GM12878 (cell line): ENCODE measurements at regions not wholly inside any gene's neighbourhood (a gene's known extent, or its start where the extent isn't known, plus 50 kb on each side); places are given as distances from the start of the nearest gene placed in this dataset.

Source experiments
- ATAC-seq: fragments of 200-7000 bp; cut with Tn5 transposase; 3 replicates; pipeline ENCODE4 v1.9.1; 2020; ENCODE audit warnings: mild to moderate bottlenecking, moderate library complexity
- BruUV-seq: library from RNA; stranded (reverse); fragments of 400-500 nt; replicated peaks from 2 replicates; lab custom pipeline; 2021; lab: Mats Ljungman, UMichigan
- CTCF ChIA-PET: fragments of 300-600 bp; sonication (Branson Sonifier 250); formaldehyde crosslinking; extraction: SDS; loops from one replicate; lab custom pipeline; 2021; ENCODE audit warnings: inconsistent platforms; lab: Yijun Ruan, JAX
- POLR2A ChIA-PET: fragments of 350-600 bp; formaldehyde crosslinking; extraction: SDS; loops from one replicate; lab custom pipeline; 2021; ENCODE audit warnings: inconsistent platforms; lab: Charles Lee
- RAD21 ChIA-PET: fragments of 300-600 bp; sonication (Branson Sonifier 250); formaldehyde crosslinking; loops from one replicate; lab custom pipeline; 2023; ENCODE audit warnings: antibody characterized with exemption; ENCODE audit not compliant: unreplicated experiment; lab: Charles Lee
- SMC1A ChIA-PET: fragments of 300-600 bp; sonication (Branson Sonifier 250); formaldehyde crosslinking; loops from one replicate; lab custom pipeline; 2023; ENCODE audit not compliant: unreplicated experiment, uncharacterized antibody; lab: Charles Lee
- DNase-seq: peaks from one replicate; pipeline ENCODE4 v3.0.0-alpha.2; 2011; ENCODE audit warnings: low read depth, low spot score
- FAIRE-seq: peaks from 3 replicates; lab custom pipeline; 2011; peaks lifted over from hg19 to GRCh38; lab: Jason Lieb, UNC
- H2AFZ ChIP-seq: 2 replicates; pipeline ENCODE4 v1.6.0; 2011; ENCODE audit warnings: low read depth, low read length, control low read depth; ENCODE audit not compliant: control insufficient read depth
- H3K27ac ChIP-seq: 2 replicates; pipeline ENCODE4 v1.5.1; 2011; ENCODE audit warnings: control low read depth; ENCODE audit not compliant: control insufficient read depth, insufficient read depth
- H3K27me3 ChIP-seq, 2 experiments: replicated peaks in 1 of 2; 2 replicates each; pipeline versions ENCODE4 v1.6.0 to v1.6.1; 2011; ENCODE audit warnings: low read length in 1 of 2; ENCODE audit not compliant: control insufficient read depth in 2 of 2, insufficient read depth in 2 of 2
- H3K36me3 ChIP-seq, 2 experiments: 2 replicates each; pipeline ENCODE4 v1.5.1; 2011; ENCODE audit warnings: low read length in 1 of 2; ENCODE audit not compliant: control insufficient read depth in 2 of 2, insufficient read depth in 2 of 2
- H3K4me1 ChIP-seq: 2 replicates; pipeline ENCODE4 v1.6.1; 2011; ENCODE audit warnings: mild to moderate bottlenecking, low read length, moderate library complexity, mixed read lengths; ENCODE audit not compliant: control insufficient read depth, insufficient read depth
- H3K4me2 ChIP-seq: 2 replicates; pipeline ENCODE4 v1.6.0; 2011; ENCODE audit warnings: control low read depth; ENCODE audit not compliant: control insufficient read depth, insufficient read depth
- H3K4me3 ChIP-seq: fragments of 200-600 bp; sonication (generic); 2 replicates; pipeline ENCODE4 v1.5.1; 2016
- H3K79me2 ChIP-seq: 2 replicates; pipeline ENCODE4 v1.6.0; 2011; ENCODE audit warnings: low read length; ENCODE audit not compliant: control insufficient read depth, insufficient read depth
- H3K9ac ChIP-seq: 2 replicates; pipeline ENCODE4 v1.8.0; 2011; ENCODE audit warnings: low read length, control low read depth, mixed read lengths; ENCODE audit not compliant: control insufficient read depth, insufficient read depth
- H3K9me3 ChIP-seq: replicated peaks from 3 replicates; pipeline ENCODE4 v1.5.1; 2011; ENCODE audit warnings: mild to moderate bottlenecking, low read length; ENCODE audit not compliant: control insufficient read depth, insufficient read depth
- H4K20me1 ChIP-seq: 2 replicates; pipeline ENCODE4 v1.6.0; 2011; ENCODE audit not compliant: control insufficient read depth, insufficient read depth
- ATF3 ChIP-seq: IDR thresholded peaks from 2 replicates; pipeline ENCODE4 v1.6.1; 2011; ENCODE audit warnings: low read depth, mild to moderate bottlenecking, low read length, moderate library complexity, borderline replicate concordance; ENCODE audit errors: extremely low read depth
- BACH1 ChIP-seq: fragments of 450-650 bp; IDR thresholded peaks from 2 replicates; pipeline ENCODE4 v1.6.1; 2017; ENCODE audit warnings: mild to moderate bottlenecking, borderline replicate concordance
- CHD1 ChIP-seq: IDR thresholded peaks from 2 replicates; pipeline ENCODE4 v1.6.1; 2012; ENCODE audit warnings: low read depth, low read length, improper control_type of control experiment
- CUX1 ChIP-seq: IDR thresholded peaks from 2 replicates; pipeline ENCODE4 v1.6.1; 2012; ENCODE audit warnings: improper control_type of control experiment, low read depth, low read length; ENCODE audit not compliant: insufficient replicate concordance
- EED ChIP-seq: sonication (generic); IDR thresholded peaks from 2 replicates; pipeline ENCODE4 v1.6.1; 2016; ENCODE audit warnings: antibody characterized with exemption, low read depth
- EGR1 ChIP-seq, 2 experiments: IDR thresholded peaks; 1 replicate in 1 of 2; 2 replicates in 1 of 2; pipeline ENCODE4 v1.6.1; 2011 to 2012; ENCODE audit warnings: low read depth in 2 of 2, low read length in 2 of 2, borderline replicate concordance in 1 of 2, mild to moderate bottlenecking in 1 of 2, moderate library complexity in 1 of 2
- PBX3 ChIP-seq: IDR thresholded peaks from 2 replicates; pipeline ENCODE4 v1.6.1; 2011; ENCODE audit warnings: mild to moderate bottlenecking, low read depth, low read length, moderate library complexity; ENCODE audit not compliant: insufficient replicate concordance
- PML ChIP-seq: IDR thresholded peaks from 2 replicates; pipeline ENCODE4 v1.6.1; 2012; ENCODE audit warnings: low read length, inconsistent platforms
- POLR2AphosphoS2 ChIP-seq: IDR thresholded peaks from 2 replicates; pipeline ENCODE4 v1.6.1; 2011; ENCODE audit warnings: low read depth, mild to moderate bottlenecking, low read length, improper control_type of control experiment, moderate library complexity
- SIN3A ChIP-seq: IDR thresholded peaks from 2 replicates; pipeline ENCODE4 v1.6.1; 2012; ENCODE audit warnings: low read depth, low read length, improper control_type of control experiment
- ZNF384 ChIP-seq: IDR thresholded peaks from 2 replicates; pipeline ENCODE4 v1.6.1; 2012; ENCODE audit warnings: low read depth, mild to moderate bottlenecking, low read length, improper control_type of control experiment, borderline replicate concordance
- WGBS: methylation state at CpG from one replicate; pipeline ENCODE4 v1.1.6; 2016; ENCODE audit warnings: low lambda C conversion rate; ENCODE audit not compliant: insufficient replicate concordance, insufficient coverage; ENCODE audit errors: missing lambda C conversion rate; 5-methylcytosine and 5-hydroxymethylcytosine counted together
- in situ Hi-C: fragments of 300-500 bp; cut with MboI; formaldehyde crosslinking; loops from 9 replicates; pipeline ENCODE4 v1.14.3; 2018; ENCODE audit warnings: mixed read lengths
- intact Hi-C: fragments of 100-400 bp; cut with micrococcal nuclease; formaldehyde crosslinking; loops from one replicate; pipeline ENCODE4 v1.14.2; 2022; ENCODE audit not compliant: unreplicated experiment
- TF ChIP-seq, protein P1 (sequence below): IDR thresholded peaks from 2 replicates; pipeline ENCODE4 v1.6.1; 2012; ENCODE audit warnings: low read depth, low read length, improper control_type of control experiment

- H3K79me2 ChIP-seq: no peaks in the 10 kb centered on the region
- ChIA-PET CTCF (no interaction called here), SMC1A (no interaction called here), RAD21 (no interaction called here), POLR2A (no interaction called here)
- DNase-seq: no peak
- BruUV-seq: no TSS peak
- TF ChIP-seq EGR1 (IDR thresholded peaks at IDR 0.05; ENCODE audit: borderline replicate concordance in 1 of 2, low read depth in 2 of 2, low read length in 2 of 2) (no peak), EED (no peak), POLR2AphosphoS2 (no peak), CUX1 (no peak), ATF3 (no peak), ZNF384 (no peak), CHD1 (no peak), PML (no peak), BACH1 (no peak), SIN3A (no peak), PBX3 (no peak)
- TF ChIP-seq, protein P1, sequence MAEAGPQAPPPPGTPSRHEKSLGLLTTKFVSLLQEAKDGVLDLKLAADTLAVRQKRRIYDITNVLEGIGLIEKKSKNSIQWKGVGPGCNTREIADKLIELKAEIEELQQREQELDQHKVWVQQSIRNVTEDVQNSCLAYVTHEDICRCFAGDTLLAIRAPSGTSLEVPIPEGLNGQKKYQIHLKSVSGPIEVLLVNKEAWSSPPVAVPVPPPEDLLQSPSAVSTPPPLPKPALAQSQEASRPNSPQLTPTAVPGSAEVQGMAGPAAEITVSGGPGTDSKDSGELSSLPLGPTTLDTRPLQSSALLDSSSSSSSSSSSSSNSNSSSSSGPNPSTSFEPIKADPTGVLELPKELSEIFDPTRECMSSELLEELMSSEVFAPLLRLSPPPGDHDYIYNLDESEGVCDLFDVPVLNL: no peak
- H3K9ac ChIP-seq: no peak overlapping the region
- no peak for ATAC-seq
- no peaks in the 10 kb centered on the region for H3K36me3 ChIP-seq
- no peak overlapping the region for H3K4me3 ChIP-seq
- H3K27ac ChIP-seq: no peak overlapping the region
- no peaks in the 10 kb centered on the region for H3K4me1 ChIP-seq
- H3K27me3 ChIP-seq: no peaks in the 10 kb centered on the region
- no peaks in the 10 kb centered on the region for H4K20me1 ChIP-seq
- FAIRE-seq: no peak
- no peaks in the 10 kb centered on the region for H3K9me3 ChIP-seq
- H2AFZ ChIP-seq: no peak overlapping the region
- H3K4me2 ChIP-seq: no peak overlapping the region
- in situ Hi-C loops: no loop called here
- intact Hi-C loops: no loop called here
- WGBS: 5% methylated on average over 1 of the region's 1 CpG
Observed at GRCh38 chr2:139967665-139968064, 1187.5 kb upstream of the NXPH2 start.
